ENCODE measurements at regions not wholly inside any gene's neighbourhood (a gene's known extent, or its start where the extent isn't known, plus 50 kb on each side); places are given as distances from the start of the nearest gene placed in this dataset.

GRCh38 chr2:213229814-213230213 lies 54.5 kb upstream of the SPAG16 start:
- no peak for ATAC-seq (ENCODE audit: poor library complexity)
- Mint-ChIP-seq H3K9me3 (no peaks in the 10 kb centered on the region), H3K27me3 (no peaks in the 10 kb centered on the region), H3K4me1 (ENCODE audit: low read depth) (peaks cover 25% of the 10 kb centered on the region), H3K36me3 (ENCODE audit: low read depth) (no peaks in the 10 kb centered on the region), H3K4me3 (no peak overlapping the region), H3K27ac (no peak overlapping the region)
- no peaks in the 10 kb centered on the region for H3K27me3 ChIP-seq (ENCODE audit: control insufficient read depth in 1 of 2, insufficient read depth in 2 of 2, low read length in 2 of 2)
- no peaks in the 10 kb centered on the region for H3K36me3 ChIP-seq (ENCODE audit: insufficient read depth, low read length)
- no peak for DNase-seq
- TF ChIP-seq, protein P1, sequence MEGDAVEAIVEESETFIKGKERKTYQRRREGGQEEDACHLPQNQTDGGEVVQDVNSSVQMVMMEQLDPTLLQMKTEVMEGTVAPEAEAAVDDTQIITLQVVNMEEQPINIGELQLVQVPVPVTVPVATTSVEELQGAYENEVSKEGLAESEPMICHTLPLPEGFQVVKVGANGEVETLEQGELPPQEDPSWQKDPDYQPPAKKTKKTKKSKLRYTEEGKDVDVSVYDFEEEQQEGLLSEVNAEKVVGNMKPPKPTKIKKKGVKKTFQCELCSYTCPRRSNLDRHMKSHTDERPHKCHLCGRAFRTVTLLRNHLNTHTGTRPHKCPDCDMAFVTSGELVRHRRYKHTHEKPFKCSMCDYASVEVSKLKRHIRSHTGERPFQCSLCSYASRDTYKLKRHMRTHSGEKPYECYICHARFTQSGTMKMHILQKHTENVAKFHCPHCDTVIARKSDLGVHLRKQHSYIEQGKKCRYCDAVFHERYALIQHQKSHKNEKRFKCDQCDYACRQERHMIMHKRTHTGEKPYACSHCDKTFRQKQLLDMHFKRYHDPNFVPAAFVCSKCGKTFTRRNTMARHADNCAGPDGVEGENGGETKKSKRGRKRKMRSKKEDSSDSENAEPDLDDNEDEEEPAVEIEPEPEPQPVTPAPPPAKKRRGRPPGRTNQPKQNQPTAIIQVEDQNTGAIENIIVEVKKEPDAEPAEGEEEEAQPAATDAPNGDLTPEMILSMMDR (IDR thresholded peaks at IDR 0.05): no peak
- no peak overlapping the region for H3K27ac ChIP-seq (ENCODE audit: low read depth in 1 of 2, low read length in 2 of 2)
- ChIA-PET POLR2A (no interaction called here), CTCF (no interaction called here)
- intact Hi-C loops (cut with DNase I, micrococcal nuclease): loop anchor here in 1 of 2 experiments (10.0 kb wide), 1 partner anchor 75 kb away; the partner anchor contains the start of gene IKZF2
- no peaks in the 10 kb centered on the region for H3K9me3 ChIP-seq (ENCODE audit: control insufficient read depth in 1 of 2, insufficient read depth in 1 of 2, low read length in 2 of 2)
- peaks cover 3% of the 10 kb centered on the region for H3K4me1 ChIP-seq (ENCODE audit: insufficient read depth, low read length)
- no peak overlapping the region for H3K4me3 ChIP-seq (ENCODE audit: low read length)

GRCh38 chr2:213231966-213232365 lies 52.3 kb upstream of the SPAG16 start:
- Mint-ChIP-seq H3K27me3 (no peaks in the 10 kb centered on the region), H3K4me3 (no peak overlapping the region), H3K27ac (no peak overlapping the region), H3K36me3 (ENCODE audit: low read depth) (no peaks in the 10 kb centered on the region), H3K9me3 (no peaks in the 10 kb centered on the region), H3K4me1 (ENCODE audit: low read depth) (peaks cover 25% of the 10 kb centered on the region)
- no peaks in the 10 kb centered on the region for H3K36me3 ChIP-seq (ENCODE audit: insufficient read depth, low read length)
- H3K4me1 ChIP-seq (ENCODE audit: insufficient read depth, low read length): peaks cover 3% of the 10 kb centered on the region
- no peak overlapping the region for H3K27ac ChIP-seq (ENCODE audit: low read depth in 1 of 2, low read length in 2 of 2)
- POLR2A ChIA-PET: no interaction called here
- intact Hi-C loops (cut with DNase I, micrococcal nuclease): loop anchor here in 1 of 2 experiments (10.0 kb wide), 1 partner anchor 77 kb away; the partner anchor contains the start of gene IKZF2
- H3K4me3 ChIP-seq (ENCODE audit: low read length): no peak overlapping the region
- no peaks in the 10 kb centered on the region for H3K9me3 ChIP-seq (ENCODE audit: control insufficient read depth in 1 of 2, insufficient read depth in 1 of 2, low read length in 2 of 2)
- ATAC-seq (ENCODE audit: poor library complexity): no peak
- no peak for DNase-seq
- H3K27me3 ChIP-seq (ENCODE audit: control insufficient read depth in 1 of 2, insufficient read depth in 2 of 2, low read length in 2 of 2): no peaks in the 10 kb centered on the region
- CTCF ChIA-PET: no interaction called here
- TF ChIP-seq, protein P1 (IDR thresholded peaks at IDR 0.05): no peak

GRCh38 chr2:213232649-213233437 lies 51.4 kb upstream of the SPAG16 start:
- POLR2A ChIA-PET: no interaction called here
- Histone ChIP-seq H3K27ac (ENCODE audit: low read depth in 1 of 2, low read length in 2 of 2) (peak overlapping the region in 1 of 2 donors; percentile 16), H3K4me1 (ENCODE audit: insufficient read depth, low read length) (peaks cover 3% of the 10 kb centered on the region), H3K4me3 (ENCODE audit: low read length) (no peak overlapping the region), H3K9me3 (ENCODE audit: control insufficient read depth in 1 of 2, insufficient read depth in 1 of 2, low read length in 2 of 2) (no peaks in the 10 kb centered on the region), H3K36me3 (ENCODE audit: insufficient read depth, low read length) (no peaks in the 10 kb centered on the region), H3K27me3 (ENCODE audit: control insufficient read depth in 1 of 2, insufficient read depth in 2 of 2, low read length in 2 of 2) (no peaks in the 10 kb centered on the region)
- intact Hi-C loops (cut with DNase I, micrococcal nuclease): loop anchor here in 1 of 2 experiments (10.0 kb wide), 1 partner anchor 78 kb away; the partner anchor contains the start of gene IKZF2
- DNase-seq (peak in 13 of 14 experiments; percentile 2 to 70 (median 25)), ATAC-seq (ENCODE audit: poor library complexity) (peak; percentile 87)
- Mint-ChIP-seq H3K4me3 (peak overlapping the region; percentile 49), H3K36me3 (ENCODE audit: low read depth) (no peaks in the 10 kb centered on the region), H3K9me3 (no peaks in the 10 kb centered on the region), H3K27me3 (no peaks in the 10 kb centered on the region), H3K27ac (peak overlapping the region; percentile 68), H3K4me1 (ENCODE audit: low read depth) (peaks cover 28% of the 10 kb centered on the region)
- CTCF ChIA-PET: no interaction called here
- TF ChIP-seq, protein P1 (IDR thresholded peaks at IDR 0.05): no peak

Measured in CD4-positive, alpha-beta T cell (primary cell).